ENCODE measurements at regions not wholly inside any gene's neighbourhood (a gene's known extent, or its start where the extent isn't known, plus 50 kb on each side); places are given as distances from the start of the nearest gene placed in this dataset.

DNA sequence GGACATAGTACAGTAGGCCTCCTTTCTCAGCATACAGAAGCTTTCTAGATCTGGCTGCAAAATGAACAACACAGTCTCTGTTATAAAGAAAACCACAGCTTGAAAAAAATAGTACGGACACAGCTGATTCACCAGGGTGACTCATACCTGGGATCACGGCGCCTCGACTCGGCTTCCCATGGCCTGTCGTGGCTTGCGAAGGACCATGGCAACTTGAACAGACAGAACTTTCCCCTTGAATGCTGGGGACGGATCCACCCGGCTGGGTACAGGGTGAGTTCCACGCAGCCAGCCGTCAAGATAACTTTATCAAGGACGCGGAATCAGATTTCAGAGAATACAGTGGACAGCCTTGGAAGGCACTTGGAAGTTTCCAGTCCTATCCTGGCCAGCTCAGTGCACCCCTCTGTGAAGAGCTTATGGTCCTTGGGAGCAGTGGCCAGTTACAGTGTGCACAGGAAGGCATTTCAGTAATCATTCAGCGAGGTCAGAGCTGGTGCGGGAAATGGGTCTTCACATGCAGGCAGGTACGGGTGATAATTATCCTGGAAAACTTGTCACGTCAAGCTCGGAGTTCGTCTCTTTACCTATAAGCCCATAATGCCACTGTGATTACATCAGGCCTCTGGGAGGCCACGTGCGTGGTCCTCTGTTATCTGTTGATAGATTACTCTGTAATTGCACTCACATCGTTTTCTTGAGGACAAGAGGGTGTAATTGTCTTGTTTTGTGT lies 57.9 kb upstream of the MAF start:
- DNase-seq (ENCODE audit: low spot score) = no peak

DNA sequence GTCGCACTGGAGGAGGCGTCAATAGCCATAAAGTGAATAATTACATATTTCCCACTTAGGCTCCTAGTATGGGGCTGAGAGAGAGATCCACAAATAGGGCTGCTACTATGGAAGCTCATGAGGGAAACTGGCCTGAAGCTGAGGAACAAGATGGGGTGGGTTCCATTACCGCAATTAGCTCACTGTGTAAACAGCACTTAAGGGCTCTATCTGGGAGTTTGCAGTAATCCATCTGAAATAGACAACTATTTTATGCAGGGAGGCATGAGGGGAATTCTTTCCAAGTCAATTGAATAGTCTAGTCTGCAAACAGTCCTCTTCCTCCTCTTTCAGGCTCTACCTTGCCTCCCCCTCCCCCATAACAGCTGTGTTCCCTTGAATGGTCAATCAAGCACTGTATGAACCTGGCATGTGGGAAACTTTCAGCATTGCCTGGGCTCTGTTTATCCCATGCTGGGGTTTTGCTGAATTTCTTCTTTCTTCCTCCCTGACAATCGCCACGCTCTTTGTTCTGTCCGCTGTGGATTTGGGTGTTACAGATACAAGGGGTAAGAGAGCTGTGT lies 56.1 kb upstream of the MAF start:
- no peak for DNase-seq (ENCODE audit: low spot score)

GRCh38 chr16:79653373-79653891 lies 52.9 kb upstream of the MAF start:
- DNase-seq (ENCODE audit: low spot score) = no peak

DNA sequence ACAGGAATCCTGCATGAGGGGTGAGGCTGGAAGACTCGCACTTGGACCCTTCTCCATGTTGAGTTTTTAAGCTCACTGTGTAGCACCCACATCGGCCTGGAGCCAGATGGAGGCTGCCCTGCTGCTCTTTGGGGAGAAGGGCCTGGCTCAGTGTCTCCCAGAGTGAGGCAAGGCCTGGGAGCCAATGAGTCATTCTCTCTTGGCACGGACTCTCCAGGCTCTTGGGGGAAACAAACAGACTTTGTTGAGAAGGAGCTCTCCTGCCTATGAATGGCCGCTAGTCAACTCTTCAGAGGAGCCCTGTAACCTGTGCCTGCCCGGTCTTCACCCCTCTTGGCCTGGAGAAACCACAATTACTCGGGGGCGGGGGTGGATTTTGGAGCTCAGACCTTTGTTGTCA lies 50.8 kb upstream of the MAF start:
- no peak for DNase-seq (ENCODE audit: low spot score)

Data from kidney capillary endothelial cell (primary cell).